ENCODE measurements at regions not wholly inside any gene's neighbourhood (a gene's known extent, or its start where the extent isn't known, plus 50 kb on each side); places are given as distances from the start of the nearest gene placed in this dataset.

GRCh38 chr5:29389993-29390392 is 1803.5 kb upstream of the CDH6 start:
- Histone ChIP-seq H3K4me3 (no peak overlapping the region), H3F3A (replicated peaks; ENCODE audit: low read depth) (no peaks in the 10 kb centered on the region), H4K20me1 (replicated peaks; ENCODE audit: insufficient read depth) (no peaks in the 10 kb centered on the region), H3K4me1 (ENCODE audit: insufficient read depth) (0 out of 2 replicates have a peak, but pooled peaks cover 7% of the 10 kb centered on the region), H3K4me2 (no peak overlapping the region), H3K9me2 (ENCODE audit: insufficient read depth) (peaks cover 6% of the 10 kb centered on the region; the same call in 1 of the 2 replicates), H3K27me3 (ENCODE audit: insufficient read depth) (no peaks in the 10 kb centered on the region), H2AFZ (no peak overlapping the region), H3K79me2 (replicated peaks; ENCODE audit: insufficient read depth) (no peaks in the 10 kb centered on the region), H3K36me3 (ENCODE audit: insufficient read depth) (no peaks in the 10 kb centered on the region), H3K27ac (ENCODE audit: low read depth) (no peak overlapping the region)
- Mint-ChIP-seq H3K4me3 (no peak overlapping the region), H3K27ac (no peak overlapping the region), H3K9me3 (peaks cover 12% of the 10 kb centered on the region; the same call in 1 of the 3 replicates), H3K4me1 (peaks cover 4% of the 10 kb centered on the region; the same call in 2 of the 3 replicates), H3K36me3 (ENCODE audit: low read depth) (peaks cover 8% of the 10 kb centered on the region; the same call in 1 of the 3 replicates), H3K27me3 (ENCODE audit: insufficient read depth, low read depth, poor library complexity) (no peaks in the 10 kb centered on the region)
- ATAC-seq (no peak), DNase-seq (ENCODE audit: low spot score) (no peak)
- no peak for TF ChIP-seq NANOG (IDR thresholded peaks at IDR 0.05; ENCODE audit: borderline replicate concordance)
- TF ChIP-seq POLR2AphosphoS5 (IDR thresholded peaks at IDR 0.05; ENCODE audit: low read depth) = no peak
- TF ChIP-seq EZH2 (IDR thresholded peaks at IDR 0.05; ENCODE audit: low read depth, unreplicated experiment) = no peak
- no peak for TF ChIP-seq CTCF (conservative IDR thresholded peaks at IDR 0.05; ENCODE audit: low read depth in 2 of 2)
- no peak for TF ChIP-seq ZNF462 (CRISPR knock-in tag; IDR thresholded peaks at IDR 0.05)
- TF ChIP-seq REST (IDR thresholded peaks at IDR 0.05; ENCODE audit: unreplicated experiment) = no peak
- TF ChIP-seq EZH2phosphoT487 (IDR thresholded peaks at IDR 0.05; ENCODE audit: unreplicated experiment) = no peak

All from GM23338 (cell line).